HEK293 (cell line): ENCODE measurements at regions not wholly inside any gene's neighbourhood (a gene's known extent, or its start where the extent isn't known, plus 50 kb on each side); places are given as distances from the start of the nearest gene placed in this dataset.

ENCODE experiments used
- CTCF ChIA-PET: fragments of 350-600 bp; formaldehyde crosslinking; extraction: SDS; loops from one replicate; lab custom pipeline; 2021; ENCODE audit warnings: antibody characterized with exemption; lab: Yijun Ruan, JAX
- POLR2A ChIA-PET: fragments of 300-600 bp; formaldehyde crosslinking; extraction: SDS; loops from one replicate; lab custom pipeline; 2020; ENCODE audit warnings: antibody characterized with exemption, inconsistent platforms; lab: Yijun Ruan, JAX
- H3K27ac ChIP-seq: fragments of 200-500 bp; sonication (Bioruptor generic); 2 replicates; pipeline ENCODE4 v1.5.1; 2014; ENCODE audit warnings: low read depth, low read length, control low read depth, inconsistent platforms; ENCODE audit errors: extremely low read depth
- H3K36me3 ChIP-seq, 2 experiments: fragments of 200-500 bp in 1 of 2; sonication (Bioruptor generic) in 1 of 2; 1 replicate in 1 of 2; 2 replicates in 1 of 2; pipeline ENCODE4 v1.5.1; 2014 to 2017; ENCODE audit warnings: inconsistent platforms in 2 of 2, low read length in 2 of 2; ENCODE audit not compliant: control insufficient read depth in 2 of 2, insufficient read depth in 1 of 2
- H3K4me1 ChIP-seq: fragments of 200-500 bp; sonication (Bioruptor generic); 2 replicates; pipeline ENCODE4 v1.5.1; 2014; ENCODE audit warnings: mild to moderate bottlenecking, low read length, inconsistent platforms; ENCODE audit not compliant: control insufficient read depth, insufficient read depth
- H3K4me3 ChIP-seq: 2 replicates; pipeline ENCODE4 v1.5.1; 2011; ENCODE audit warnings: low read depth, mild to moderate bottlenecking, control low read depth, low read length, moderate library complexity
- H3K9me3 ChIP-seq: fragments of 200-500 bp; sonication (Bioruptor generic); 2 replicates; pipeline ENCODE4 v1.5.1; 2014; ENCODE audit warnings: low read depth, low read length, inconsistent platforms; ENCODE audit not compliant: control insufficient read depth, insufficient read depth
- TRIM28 ChIP-seq: IDR thresholded peaks from 2 replicates; pipeline ENCODE4 v1.6.1; 2011; ENCODE audit warnings: low read length, control low read depth, borderline replicate concordance
- ZBTB20 ChIP-seq: fragments of 450-650 bp; formaldehyde crosslinking; IDR thresholded peaks from 2 replicates; pipeline ENCODE4 v1.5.1; 2016; ENCODE audit warnings: missing biosample characterization, missing genetic modification characterization
- ZFHX2 ChIP-seq: fragments of 450-650 bp; formaldehyde crosslinking; conservative IDR thresholded peaks from 2 replicates; pipeline ENCODE4 v1.5.1; 2016; ENCODE audit warnings: missing biosample characterization, missing genetic modification characterization
- ZIC2 ChIP-seq: fragments of 450-650 bp; formaldehyde crosslinking; IDR thresholded peaks from 2 replicates; pipeline ENCODE4 v1.5.1; 2016; ENCODE audit warnings: missing biosample characterization, missing genetic modification characterization
- ZNF292 ChIP-seq: fragments of 450-650 bp; formaldehyde crosslinking; IDR thresholded peaks from 2 replicates; pipeline ENCODE4 v1.5.1; 2016; ENCODE audit warnings: low read depth, missing biosample characterization, missing genetic modification characterization, borderline replicate concordance
- ZNF354C ChIP-seq: fragments of 450-650 bp; formaldehyde crosslinking; IDR thresholded peaks from 2 replicates; pipeline ENCODE4 v1.5.1; 2016; ENCODE audit warnings: missing biosample characterization, missing genetic modification characterization, low read depth, borderline replicate concordance
- ZNF416 ChIP-seq: fragments of 450-650 bp; formaldehyde crosslinking; IDR thresholded peaks from 2 replicates; pipeline ENCODE4 v1.5.1; 2016; ENCODE audit warnings: missing biosample characterization, missing genetic modification characterization
- ZNF423 ChIP-seq: fragments of 450-650 bp; formaldehyde crosslinking; IDR thresholded peaks from 2 replicates; pipeline ENCODE4 v1.5.1; 2016; ENCODE audit warnings: missing biosample characterization, missing genetic modification characterization
- ZNF473 ChIP-seq: fragments of 450-650 bp; formaldehyde crosslinking; IDR thresholded peaks from 2 replicates; pipeline ENCODE4 v1.5.1; 2017; ENCODE audit warnings: missing biosample characterization, missing genetic modification characterization
- ZNF654 ChIP-seq: fragments of 450-650 bp; formaldehyde crosslinking; IDR thresholded peaks from 2 replicates; pipeline ENCODE4 v1.5.1; 2016; ENCODE audit warnings: low read depth, missing biosample characterization, missing genetic modification characterization
- TF ChIP-seq, protein P1 (sequence below): fragments of 450-650 bp; formaldehyde crosslinking; IDR thresholded peaks from 2 replicates; pipeline ENCODE4 v1.5.1; 2016; ENCODE audit warnings: missing biosample characterization, missing genetic modification characterization
- TF ChIP-seq, protein P2 (sequence below): fragments of 450-650 bp; formaldehyde crosslinking; IDR thresholded peaks from 2 replicates; pipeline ENCODE4 v1.5.1; 2016; ENCODE audit warnings: missing biosample characterization, missing genetic modification characterization
- TF ChIP-seq, protein P3 (sequence below): fragments of 450-650 bp; formaldehyde crosslinking; conservative IDR thresholded peaks from 2 replicates; pipeline ENCODE4 v1.5.1; 2016; ENCODE audit warnings: low read depth, missing biosample characterization, missing genetic modification characterization
- TF ChIP-seq, protein P4 (sequence below): fragments of 450-650 bp; formaldehyde crosslinking; IDR thresholded peaks from 2 replicates; pipeline ENCODE4 v1.5.1; 2016; ENCODE audit warnings: missing biosample characterization, missing genetic modification characterization

DNA sequence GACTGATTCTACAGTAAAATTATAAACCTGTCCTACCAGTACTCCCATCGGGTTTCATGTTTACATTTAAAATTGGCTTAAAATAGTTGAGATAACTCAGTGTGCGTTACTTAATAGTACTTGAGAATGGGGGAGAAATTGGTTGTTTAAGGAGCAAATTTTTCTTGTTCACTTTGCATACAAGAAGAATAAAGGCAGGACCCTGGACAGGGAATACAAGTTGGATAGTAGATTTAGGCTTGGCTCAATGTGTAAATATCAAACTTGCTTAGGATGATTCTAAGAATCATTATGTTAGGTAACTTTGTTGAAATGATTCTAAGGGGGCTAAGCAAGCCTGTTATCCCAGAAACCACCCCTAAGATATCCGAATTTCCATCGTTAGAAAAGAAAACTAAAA is 448.4 kb upstream of the TLE4 start:
- H3K36me3 ChIP-seq: no peaks in the 10 kb centered on the region
- no peaks in the 10 kb centered on the region for H3K9me3 ChIP-seq
- CTCF ChIA-PET: interaction anchor here (0.5 to 0.6 kb wide), 2 partner anchors 305 to 310 kb away, joined by 4 to 10 read pairs; no protein-coding TSS in a partner anchor
- no peak overlapping the region for H3K4me3 ChIP-seq
- no peaks in the 10 kb centered on the region for H3K4me1 ChIP-seq
- POLR2A ChIA-PET: no interaction called here
- no peak for TF ChIP-seq ZNF423 (tag by site-specific recombination)
- TF ChIP-seq, protein P1, sequence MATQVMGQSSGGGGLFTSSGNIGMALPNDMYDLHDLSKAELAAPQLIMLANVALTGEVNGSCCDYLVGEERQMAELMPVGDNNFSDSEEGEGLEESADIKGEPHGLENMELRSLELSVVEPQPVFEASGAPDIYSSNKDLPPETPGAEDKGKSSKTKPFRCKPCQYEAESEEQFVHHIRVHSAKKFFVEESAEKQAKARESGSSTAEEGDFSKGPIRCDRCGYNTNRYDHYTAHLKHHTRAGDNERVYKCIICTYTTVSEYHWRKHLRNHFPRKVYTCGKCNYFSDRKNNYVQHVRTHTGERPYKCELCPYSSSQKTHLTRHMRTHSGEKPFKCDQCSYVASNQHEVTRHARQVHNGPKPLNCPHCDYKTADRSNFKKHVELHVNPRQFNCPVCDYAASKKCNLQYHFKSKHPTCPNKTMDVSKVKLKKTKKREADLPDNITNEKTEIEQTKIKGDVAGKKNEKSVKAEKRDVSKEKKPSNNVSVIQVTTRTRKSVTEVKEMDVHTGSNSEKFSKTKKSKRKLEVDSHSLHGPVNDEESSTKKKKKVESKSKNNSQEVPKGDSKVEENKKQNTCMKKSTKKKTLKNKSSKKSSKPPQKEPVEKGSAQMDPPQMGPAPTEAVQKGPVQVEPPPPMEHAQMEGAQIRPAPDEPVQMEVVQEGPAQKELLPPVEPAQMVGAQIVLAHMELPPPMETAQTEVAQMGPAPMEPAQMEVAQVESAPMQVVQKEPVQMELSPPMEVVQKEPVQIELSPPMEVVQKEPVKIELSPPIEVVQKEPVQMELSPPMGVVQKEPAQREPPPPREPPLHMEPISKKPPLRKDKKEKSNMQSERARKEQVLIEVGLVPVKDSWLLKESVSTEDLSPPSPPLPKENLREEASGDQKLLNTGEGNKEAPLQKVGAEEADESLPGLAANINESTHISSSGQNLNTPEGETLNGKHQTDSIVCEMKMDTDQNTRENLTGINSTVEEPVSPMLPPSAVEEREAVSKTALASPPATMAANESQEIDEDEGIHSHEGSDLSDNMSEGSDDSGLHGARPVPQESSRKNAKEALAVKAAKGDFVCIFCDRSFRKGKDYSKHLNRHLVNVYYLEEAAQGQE (tag by site-specific recombination): 0 out of 2 replicates have a peak, but pooled peaks have one; percentile 54
- TF ChIP-seq, all 188 proteins: peak for 1
- no peak overlapping the region for H3K27ac ChIP-seq

DNA sequence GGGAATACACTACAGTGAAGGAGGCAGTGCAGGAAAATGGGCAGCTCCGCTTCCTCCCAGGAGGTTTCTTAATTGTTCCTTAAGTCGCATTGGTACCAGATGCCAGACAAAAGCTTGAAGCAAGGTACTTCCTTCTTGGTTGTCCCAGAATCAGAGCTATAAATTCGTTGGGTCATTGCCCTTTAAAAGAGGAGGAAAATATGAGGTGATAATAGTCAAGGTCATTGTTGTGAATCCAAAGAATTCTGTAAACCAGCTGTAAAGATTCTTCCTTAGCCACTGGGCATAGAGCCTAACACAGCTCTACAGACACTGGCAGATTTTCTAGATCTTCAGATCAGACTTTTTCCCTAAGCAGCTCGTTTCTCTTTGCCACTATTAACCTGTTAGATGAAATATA is 444.1 kb upstream of the TLE4 start:
- no peak for TF ChIP-seq ZNF416 (tag by site-specific recombination)
- TF ChIP-seq, all 188 proteins: peak for 0
- H3K4me3 ChIP-seq: no peak overlapping the region
- H3K9me3 ChIP-seq: no peaks in the 10 kb centered on the region
- no peak overlapping the region for H3K27ac ChIP-seq
- ChIA-PET POLR2A (interaction anchor here (1.1 kb wide), 1 partner anchor 444 kb away, joined by 4 read pairs; the partner anchor contains the start of gene TLE4), CTCF (interaction anchor here (0.6 to 1.1 kb wide), 4 partner anchors 42 to 688 kb away, joined by 3 to 4 read pairs (median 3); no protein-coding TSS in a partner anchor)
- H3K36me3 ChIP-seq: no peaks in the 10 kb centered on the region
- no peaks in the 10 kb centered on the region for H3K4me1 ChIP-seq

DNA sequence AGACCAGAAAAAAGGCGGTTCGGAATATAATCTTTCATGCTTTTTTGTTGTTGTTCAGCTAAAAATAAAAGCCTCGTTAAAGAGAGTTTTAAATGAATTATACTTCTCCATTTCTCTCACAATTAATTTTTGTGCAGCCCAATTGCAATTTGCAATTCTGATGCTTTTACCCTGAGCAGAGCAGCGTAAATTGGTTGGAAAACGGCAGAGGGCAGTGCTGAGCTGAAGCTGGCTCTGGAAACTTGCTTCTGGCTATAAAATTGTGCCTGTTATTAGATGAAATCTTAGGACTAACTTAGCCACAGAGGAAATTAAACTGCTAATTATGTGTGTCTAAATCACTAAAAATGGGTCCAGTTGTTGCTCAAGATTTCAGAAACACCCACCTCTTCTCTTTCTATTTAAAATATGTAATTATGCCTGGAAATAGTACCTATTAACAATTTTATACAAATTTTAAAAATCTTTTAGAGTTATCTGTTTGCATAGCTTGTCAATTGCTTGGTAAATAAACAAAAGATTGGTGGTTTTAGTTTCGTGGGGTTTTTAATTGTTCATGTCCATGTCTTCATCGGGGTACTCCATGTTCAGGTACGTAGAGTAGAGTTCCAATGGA is 441.8 kb upstream of the TLE4 start:
- no peaks in the 10 kb centered on the region for H3K9me3 ChIP-seq
- no peaks in the 10 kb centered on the region; the same call in 1 of the 2 replicates for H3K4me1 ChIP-seq
- TF ChIP-seq, protein P2, sequence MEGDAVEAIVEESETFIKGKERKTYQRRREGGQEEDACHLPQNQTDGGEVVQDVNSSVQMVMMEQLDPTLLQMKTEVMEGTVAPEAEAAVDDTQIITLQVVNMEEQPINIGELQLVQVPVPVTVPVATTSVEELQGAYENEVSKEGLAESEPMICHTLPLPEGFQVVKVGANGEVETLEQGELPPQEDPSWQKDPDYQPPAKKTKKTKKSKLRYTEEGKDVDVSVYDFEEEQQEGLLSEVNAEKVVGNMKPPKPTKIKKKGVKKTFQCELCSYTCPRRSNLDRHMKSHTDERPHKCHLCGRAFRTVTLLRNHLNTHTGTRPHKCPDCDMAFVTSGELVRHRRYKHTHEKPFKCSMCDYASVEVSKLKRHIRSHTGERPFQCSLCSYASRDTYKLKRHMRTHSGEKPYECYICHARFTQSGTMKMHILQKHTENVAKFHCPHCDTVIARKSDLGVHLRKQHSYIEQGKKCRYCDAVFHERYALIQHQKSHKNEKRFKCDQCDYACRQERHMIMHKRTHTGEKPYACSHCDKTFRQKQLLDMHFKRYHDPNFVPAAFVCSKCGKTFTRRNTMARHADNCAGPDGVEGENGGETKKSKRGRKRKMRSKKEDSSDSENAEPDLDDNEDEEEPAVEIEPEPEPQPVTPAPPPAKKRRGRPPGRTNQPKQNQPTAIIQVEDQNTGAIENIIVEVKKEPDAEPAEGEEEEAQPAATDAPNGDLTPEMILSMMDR: peak; percentile 19; the same call in 1 of the 2 replicates
- no peak for TF ChIP-seq TRIM28
- peak; percentile 51 for TF ChIP-seq ZNF654 (tag by site-specific recombination)
- TF ChIP-seq ZNF354C (tag by site-specific recombination): no peak
- no peak overlapping the region for H3K27ac ChIP-seq
- no peak overlapping the region for H3K4me3 ChIP-seq
- CTCF ChIA-PET: interaction anchor here (0.5 to 3.9 kb wide), 30 partner anchors 9 to 1824 kb away, joined by 3 to 21 read pairs (median 4); partner anchors contain the start of gene TLE4
- no peaks in the 10 kb centered on the region for H3K36me3 ChIP-seq
- POLR2A ChIA-PET: no interaction called here

DNA sequence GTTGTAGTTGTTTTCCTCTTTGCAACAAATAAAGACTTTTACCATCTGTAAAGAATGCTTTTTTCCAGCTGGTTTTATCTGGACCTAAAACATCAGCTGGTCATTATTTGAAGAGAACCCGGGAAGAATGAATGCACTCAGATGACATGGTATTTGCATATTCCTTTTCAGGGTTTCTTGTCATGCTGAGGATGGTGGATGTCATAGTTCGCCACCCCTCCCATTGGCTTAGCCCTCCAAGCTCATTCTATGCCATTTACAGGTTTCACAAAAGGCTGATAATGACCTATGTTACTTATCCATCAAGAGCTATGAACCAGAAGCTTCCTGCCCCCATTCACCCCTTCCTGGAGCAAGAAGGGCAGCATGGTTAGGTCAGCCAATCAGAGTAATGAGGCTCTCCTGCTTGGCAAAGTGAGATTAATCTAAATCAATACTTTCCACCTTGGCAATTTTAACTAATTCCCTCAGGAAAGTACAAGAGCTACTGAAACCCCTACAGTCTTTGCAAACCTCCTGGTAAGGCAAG is 440.5 kb upstream of the TLE4 start:
- CTCF ChIA-PET: interaction anchor here (0.6 to 3.9 kb wide), 8 partner anchors 103 to 692 kb away, joined by 3 to 21 read pairs (median 4); no protein-coding TSS in a partner anchor
- no peak for TF ChIP-seq ZNF473 (tag by site-specific recombination)
- no peak for TF ChIP-seq ZIC2
- TF ChIP-seq ZBTB20 (tag by site-specific recombination): no peak
- TF ChIP-seq, protein P3, sequence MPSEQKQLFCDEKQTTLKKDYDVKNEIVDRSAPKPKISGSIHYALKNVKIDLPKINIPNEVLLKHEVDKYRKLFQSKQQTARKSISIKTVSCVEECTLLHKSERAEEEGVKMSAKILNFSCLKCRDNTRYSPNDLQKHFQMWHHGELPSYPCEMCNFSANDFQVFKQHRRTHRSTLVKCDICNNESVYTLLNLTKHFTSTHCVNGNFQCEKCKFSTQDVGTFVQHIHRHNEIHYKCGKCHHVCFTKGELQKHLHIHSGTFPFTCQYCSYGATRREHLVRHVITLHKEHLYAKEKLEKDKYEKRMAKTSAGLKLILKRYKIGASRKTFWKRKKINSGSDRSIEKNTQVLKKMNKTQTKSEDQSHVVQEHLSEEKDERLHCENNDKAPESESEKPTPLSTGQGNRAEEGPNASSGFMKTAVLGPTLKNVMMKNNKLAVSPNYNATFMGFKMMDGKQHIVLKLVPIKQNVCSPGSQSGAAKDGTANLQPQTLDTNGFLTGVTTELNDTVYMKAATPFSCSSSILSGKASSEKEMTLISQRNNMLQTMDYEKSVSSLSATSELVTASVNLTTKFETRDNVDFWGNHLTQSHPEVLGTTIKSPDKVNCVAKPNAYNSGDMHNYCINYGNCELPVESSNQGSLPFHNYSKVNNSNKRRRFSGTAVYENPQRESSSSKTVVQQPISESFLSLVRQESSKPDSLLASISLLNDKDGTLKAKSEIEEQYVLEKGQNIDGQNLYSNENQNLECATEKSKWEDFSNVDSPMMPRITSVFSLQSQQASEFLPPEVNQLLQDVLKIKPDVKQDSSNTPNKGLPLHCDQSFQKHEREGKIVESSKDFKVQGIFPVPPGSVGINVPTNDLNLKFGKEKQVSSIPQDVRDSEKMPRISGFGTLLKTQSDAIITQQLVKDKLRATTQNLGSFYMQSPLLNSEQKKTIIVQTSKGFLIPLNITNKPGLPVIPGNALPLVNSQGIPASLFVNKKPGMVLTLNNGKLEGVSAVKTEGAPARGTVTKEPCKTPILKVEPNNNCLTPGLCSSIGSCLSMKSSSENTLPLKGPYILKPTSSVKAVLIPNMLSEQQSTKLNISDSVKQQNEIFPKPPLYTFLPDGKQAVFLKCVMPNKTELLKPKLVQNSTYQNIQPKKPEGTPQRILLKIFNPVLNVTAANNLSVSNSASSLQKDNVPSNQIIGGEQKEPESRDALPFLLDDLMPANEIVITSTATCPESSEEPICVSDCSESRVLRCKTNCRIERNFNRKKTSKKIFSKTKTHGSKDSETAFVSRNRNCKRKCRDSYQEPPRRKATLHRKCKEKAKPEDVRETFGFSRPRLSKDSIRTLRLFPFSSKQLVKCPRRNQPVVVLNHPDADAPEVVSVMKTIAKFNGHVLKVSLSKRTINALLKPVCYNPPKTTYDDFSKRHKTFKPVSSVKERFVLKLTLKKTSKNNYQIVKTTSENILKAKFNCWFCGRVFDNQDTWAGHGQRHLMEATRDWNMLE (tag by site-specific recombination): no peak
- TF ChIP-seq ZFHX2 (tag by site-specific recombination): no peak
- no peak for TF ChIP-seq ZNF292 (tag by site-specific recombination)
- TF ChIP-seq, protein P4, sequence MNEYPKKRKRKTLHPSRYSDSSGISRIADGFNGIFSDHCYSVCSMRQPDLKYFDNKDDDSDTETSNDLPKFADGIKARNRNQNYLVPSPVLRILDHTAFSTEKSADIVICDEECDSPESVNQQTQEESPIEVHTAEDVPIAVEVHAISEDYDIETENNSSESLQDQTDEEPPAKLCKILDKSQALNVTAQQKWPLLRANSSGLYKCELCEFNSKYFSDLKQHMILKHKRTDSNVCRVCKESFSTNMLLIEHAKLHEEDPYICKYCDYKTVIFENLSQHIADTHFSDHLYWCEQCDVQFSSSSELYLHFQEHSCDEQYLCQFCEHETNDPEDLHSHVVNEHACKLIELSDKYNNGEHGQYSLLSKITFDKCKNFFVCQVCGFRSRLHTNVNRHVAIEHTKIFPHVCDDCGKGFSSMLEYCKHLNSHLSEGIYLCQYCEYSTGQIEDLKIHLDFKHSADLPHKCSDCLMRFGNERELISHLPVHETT: no peak

More for the DNA sequence above, 440.5 kb upstream of the TLE4 start:
- POLR2A ChIA-PET: interaction anchor here (1.7 kb wide), 1 partner anchor 440 kb away, joined by 7 read pairs; the partner anchor contains the start of gene TLE4
- Histone ChIP-seq H3K4me3 (no peak overlapping the region), H3K27ac (no peak overlapping the region), H3K4me1 (no peaks in the 10 kb centered on the region; the same call in 1 of the 2 replicates), H3K9me3 (no peaks in the 10 kb centered on the region), H3K36me3 (no peaks in the 10 kb centered on the region)
